Muscle layer of duodenum (tissue), 2 donors: ENCODE measurements at regions not wholly inside any gene's neighbourhood (a gene's known extent, or its start where the extent isn't known, plus 50 kb on each side); places are given as distances from the start of the nearest gene placed in this dataset.

ENCODE experiments used
- H3K27ac ChIP-seq: one replicate; pipeline ENCODE4 v1.7.0; 2013; ENCODE audit warnings: mild to moderate bottlenecking, low read length
- H3K27me3 ChIP-seq: one replicate; pipeline ENCODE4 v1.7.0; 2013; ENCODE audit warnings: low read depth, mild to moderate bottlenecking, control low read depth, low read length
- H3K36me3 ChIP-seq, 2 donors: one replicate each; pipeline ENCODE4 v1.7.0; 2013; ENCODE audit warnings: low read length in 2 of 2, control low read depth in 1 of 2, mild to moderate bottlenecking in 1 of 2; ENCODE audit not compliant: insufficient read depth in 2 of 2, control insufficient read depth in 1 of 2
- H3K4me1 ChIP-seq, 2 donors: one replicate each; pipeline ENCODE4 v1.7.0; 2013; ENCODE audit warnings: low read length in 2 of 2, mild to moderate bottlenecking in 2 of 2, control low read depth in 1 of 2, moderate library complexity in 1 of 2; ENCODE audit not compliant: insufficient read depth in 2 of 2, control insufficient read depth in 1 of 2
- H3K4me3 ChIP-seq, 2 donors: one replicate each; pipeline ENCODE4 v1.7.0; 2013; ENCODE audit warnings: low read length in 2 of 2, low read depth in 1 of 2, mild to moderate bottlenecking in 1 of 2
- H3K9me3 ChIP-seq, 2 donors: one replicate each; pipeline ENCODE4 v1.7.0; 2013; ENCODE audit warnings: low read length in 2 of 2, control low read depth in 1 of 2, mild to moderate bottlenecking in 1 of 2; ENCODE audit not compliant: control insufficient read depth in 1 of 2
- donor health status: healthy.

DNA sequence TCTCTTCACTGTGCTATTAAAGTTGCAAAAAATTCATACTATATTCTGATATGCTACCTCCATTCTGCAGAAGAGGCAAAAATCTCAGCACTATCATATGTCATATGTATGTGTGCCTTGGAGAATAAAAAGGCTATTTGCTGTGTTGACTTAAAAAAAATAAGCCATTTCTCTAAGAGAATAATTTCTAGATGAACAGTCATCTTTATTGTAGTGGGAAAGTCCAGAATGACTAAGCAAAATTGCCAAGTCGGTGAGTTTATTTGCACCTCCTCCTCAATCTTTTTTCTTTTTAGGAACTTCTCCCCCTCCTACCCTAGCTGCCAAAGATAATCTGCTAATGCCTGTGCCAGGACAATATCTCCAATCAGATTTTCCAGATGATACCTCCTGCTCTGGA, 353.8 kb upstream of the FAR2 start:
- Histone ChIP-seq H3K36me3 (no peaks in the 10 kb centered on the region), H3K4me3 (no peak overlapping the region), H3K27me3 (no peaks in the 10 kb centered on the region), H3K4me1 (peaks cover 0 to 8% of the 10 kb centered on the region in 2 donors), H3K27ac (no peak overlapping the region), H3K9me3 (no peaks in the 10 kb centered on the region)

DNA sequence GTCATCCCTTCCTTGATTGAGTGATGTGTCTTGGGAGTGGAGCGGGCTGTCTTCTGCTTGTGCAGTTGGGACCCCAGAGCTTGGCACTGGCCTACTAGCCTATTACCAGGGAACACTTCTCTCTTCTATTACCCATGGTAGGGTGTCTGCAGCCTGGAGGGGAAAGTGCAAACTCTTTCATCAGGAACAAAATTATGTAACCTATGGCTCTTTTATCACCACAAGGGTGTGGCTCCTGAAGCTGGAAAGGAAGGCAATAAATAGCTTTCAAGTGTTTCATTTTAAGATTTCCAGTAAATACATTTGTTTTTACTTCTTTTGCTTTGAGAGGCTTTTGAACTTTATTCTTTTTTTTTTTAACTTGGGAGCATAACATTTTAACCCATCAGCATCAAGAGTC, 349.7 kb upstream of the FAR2 start:
- Histone ChIP-seq H3K4me3 (no peak overlapping the region), H3K36me3 (no peaks in the 10 kb centered on the region)

DNA sequence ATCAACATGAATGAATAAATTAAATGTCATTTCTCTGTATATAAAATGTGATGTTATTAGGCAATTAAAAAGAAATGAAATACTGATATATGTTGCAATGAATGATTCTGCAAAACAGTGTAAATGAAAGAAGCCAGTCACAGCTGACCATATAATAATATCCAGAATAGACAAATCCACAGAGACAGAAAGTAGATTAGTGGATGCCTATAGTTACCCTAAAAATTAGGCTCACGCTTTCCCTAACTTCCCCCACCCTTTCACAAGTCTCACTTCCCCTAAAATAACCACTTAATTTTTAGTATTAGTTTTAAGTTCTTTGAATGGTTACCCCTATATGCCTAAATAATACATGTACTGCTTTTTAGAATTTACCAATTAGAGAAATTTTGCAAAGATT, 348.9 kb upstream of the FAR2 start:
- Histone ChIP-seq H3K27ac (no peak overlapping the region), H3K27me3 (no peaks in the 10 kb centered on the region), H3K4me3 (no peak overlapping the region), H3K4me1 (no peaks in the 10 kb centered on the region), H3K9me3 (no peaks in the 10 kb centered on the region), H3K36me3 (no peaks in the 10 kb centered on the region)

More for the DNA sequence above, 349.7 kb upstream of the FAR2 start:
- Histone ChIP-seq H3K9me3 (no peaks in the 10 kb centered on the region), H3K27ac (no peak overlapping the region), H3K4me1 (no peaks in the 10 kb centered on the region), H3K27me3 (no peaks in the 10 kb centered on the region)

DNA sequence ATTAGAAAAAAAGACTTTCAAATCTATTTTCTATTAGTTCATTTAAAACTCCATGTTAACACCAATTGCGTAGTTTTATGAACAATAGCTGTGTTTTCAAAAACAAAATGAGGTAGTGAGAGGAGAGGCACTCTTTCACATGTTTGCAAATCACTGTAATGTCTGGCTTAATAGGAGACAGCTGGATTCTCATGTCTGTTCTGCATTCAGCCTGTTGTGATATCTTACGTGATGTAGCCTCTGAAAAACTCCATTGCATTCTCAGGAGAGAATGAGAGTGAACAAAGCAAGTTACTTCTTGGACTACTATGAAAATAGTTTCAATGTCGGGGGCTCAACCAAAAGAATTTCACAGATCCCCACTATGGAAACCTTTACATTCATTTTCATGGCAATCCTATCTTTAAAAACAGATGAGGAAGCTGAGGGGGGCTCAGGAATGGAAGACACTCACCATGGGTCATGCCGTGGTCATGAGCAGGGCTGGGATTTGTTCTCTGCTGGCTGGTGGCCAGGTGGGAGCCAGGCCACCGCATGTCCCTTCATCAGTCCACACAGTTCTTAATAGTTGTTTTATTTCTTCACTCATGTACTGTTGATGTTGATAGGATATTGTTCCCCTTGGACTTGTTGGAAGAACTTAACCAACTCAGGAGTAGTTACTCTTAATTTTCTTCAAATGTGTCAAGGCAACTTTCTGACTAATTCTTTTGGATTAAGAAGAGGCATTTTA, 346.2 kb upstream of the FAR2 start:
- no peaks in the 10 kb centered on the region for H3K4me1 ChIP-seq
- H3K9me3 ChIP-seq, result no peaks in the 10 kb centered on the region
- no peaks in the 10 kb centered on the region for H3K27me3 ChIP-seq
- no peak overlapping the region for H3K4me3 ChIP-seq
- H3K36me3 ChIP-seq, result no peaks in the 10 kb centered on the region
- no peak overlapping the region for H3K27ac ChIP-seq

DNA sequence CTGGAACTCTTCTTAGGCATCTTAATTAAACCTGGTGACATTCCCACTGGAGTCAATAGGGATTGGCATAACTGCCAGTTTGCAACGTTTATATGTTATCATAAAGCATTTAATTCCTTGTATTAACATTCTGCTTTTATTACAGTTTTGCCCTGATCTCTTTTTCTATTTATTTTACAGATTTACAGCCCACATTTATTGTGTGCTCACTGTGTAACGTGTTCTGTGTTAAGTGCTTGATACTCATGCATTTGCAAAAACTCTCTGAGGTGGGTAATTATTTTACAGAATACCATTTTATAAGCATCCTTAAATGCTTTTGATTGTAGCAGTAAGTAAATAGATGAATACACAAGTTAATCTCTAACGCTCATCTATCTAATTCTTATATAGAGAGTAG, 341.5 kb upstream of the FAR2 start:
- no peak overlapping the region for H3K4me3 ChIP-seq
- no peaks in the 10 kb centered on the region for H3K9me3 ChIP-seq
- H3K27ac ChIP-seq, result no peak overlapping the region
- H3K4me1 ChIP-seq, result no peaks in the 10 kb centered on the region
- no peaks in the 10 kb centered on the region for H3K27me3 ChIP-seq
- H3K36me3 ChIP-seq, result no peaks in the 10 kb centered on the region

DNA sequence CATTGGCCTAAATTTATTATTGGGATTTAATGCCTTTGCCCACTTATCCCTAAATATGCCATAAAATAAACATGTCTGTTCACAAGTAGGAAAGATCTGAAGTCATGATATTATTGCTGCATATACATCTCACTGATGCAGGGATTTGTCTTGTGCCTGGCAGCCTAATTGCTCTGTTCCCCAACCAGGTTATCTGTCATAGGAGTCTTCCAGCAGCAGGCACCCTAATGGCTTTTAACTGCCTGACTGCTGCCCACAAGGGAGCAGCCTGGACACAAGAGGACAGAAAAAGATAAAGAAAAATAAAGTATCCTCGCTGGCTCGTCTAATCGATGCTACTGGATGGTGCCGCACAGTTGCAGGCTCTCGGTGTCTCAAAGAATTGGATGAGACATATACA, 337.6 kb upstream of the FAR2 start:
- Histone ChIP-seq H3K36me3 (no peaks in the 10 kb centered on the region), H3K4me1 (no peaks in the 10 kb centered on the region), H3K27me3 (no peaks in the 10 kb centered on the region), H3K9me3 (no peaks in the 10 kb centered on the region), H3K4me3 (no peak overlapping the region), H3K27ac (no peak overlapping the region)

DNA sequence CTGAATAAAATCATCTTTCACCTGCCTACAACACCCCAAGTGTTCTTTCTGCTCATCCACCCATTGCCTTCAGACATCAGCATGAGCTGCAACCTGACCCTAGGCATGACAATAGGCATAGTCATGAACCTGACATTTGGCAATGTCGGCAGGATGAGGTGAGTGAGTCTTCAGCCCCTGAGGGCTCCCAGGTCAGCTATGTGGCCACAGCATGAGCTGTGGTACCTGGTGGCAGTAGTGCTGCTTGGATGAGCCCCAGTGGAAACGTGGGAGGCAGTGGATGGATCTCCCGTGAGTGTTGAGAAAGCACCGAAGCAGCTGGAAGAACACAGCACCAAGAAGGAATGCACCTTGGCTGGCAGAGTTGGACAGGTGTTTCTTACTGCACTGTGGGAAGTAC, 334.8 kb upstream of the FAR2 start:
- H3K4me1 ChIP-seq, result no peaks in the 10 kb centered on the region
- H3K36me3 ChIP-seq, result no peaks in the 10 kb centered on the region
- H3K27me3 ChIP-seq, result no peaks in the 10 kb centered on the region
- no peaks in the 10 kb centered on the region for H3K9me3 ChIP-seq
- H3K27ac ChIP-seq, result no peak overlapping the region
- no peak overlapping the region for H3K4me3 ChIP-seq

DNA sequence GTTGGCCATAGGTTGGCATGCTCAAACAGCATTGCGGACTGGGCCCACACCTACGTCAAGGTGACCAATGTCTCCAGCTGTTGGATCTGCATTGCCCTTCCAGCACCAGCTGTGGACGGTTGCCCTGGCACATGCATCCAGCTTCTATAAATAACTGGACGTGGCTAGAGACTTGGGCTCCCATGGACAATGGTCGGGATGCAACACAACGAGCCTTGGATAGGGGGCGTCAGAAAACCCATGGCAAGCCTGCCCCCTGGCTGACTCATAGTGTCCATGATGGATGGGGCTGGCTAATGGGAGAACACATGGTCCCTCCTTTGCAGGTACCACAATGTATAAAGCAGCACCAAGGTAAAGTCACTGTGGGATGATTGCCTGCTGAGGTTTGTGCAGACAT, 331.6 kb upstream of the FAR2 start:
- Histone ChIP-seq H3K27ac (no peak overlapping the region), H3K9me3 (no peaks in the 10 kb centered on the region), H3K27me3 (no peaks in the 10 kb centered on the region), H3K36me3 (no peaks in the 10 kb centered on the region), H3K4me1 (no peaks in the 10 kb centered on the region), H3K4me3 (no peak overlapping the region)

DNA sequence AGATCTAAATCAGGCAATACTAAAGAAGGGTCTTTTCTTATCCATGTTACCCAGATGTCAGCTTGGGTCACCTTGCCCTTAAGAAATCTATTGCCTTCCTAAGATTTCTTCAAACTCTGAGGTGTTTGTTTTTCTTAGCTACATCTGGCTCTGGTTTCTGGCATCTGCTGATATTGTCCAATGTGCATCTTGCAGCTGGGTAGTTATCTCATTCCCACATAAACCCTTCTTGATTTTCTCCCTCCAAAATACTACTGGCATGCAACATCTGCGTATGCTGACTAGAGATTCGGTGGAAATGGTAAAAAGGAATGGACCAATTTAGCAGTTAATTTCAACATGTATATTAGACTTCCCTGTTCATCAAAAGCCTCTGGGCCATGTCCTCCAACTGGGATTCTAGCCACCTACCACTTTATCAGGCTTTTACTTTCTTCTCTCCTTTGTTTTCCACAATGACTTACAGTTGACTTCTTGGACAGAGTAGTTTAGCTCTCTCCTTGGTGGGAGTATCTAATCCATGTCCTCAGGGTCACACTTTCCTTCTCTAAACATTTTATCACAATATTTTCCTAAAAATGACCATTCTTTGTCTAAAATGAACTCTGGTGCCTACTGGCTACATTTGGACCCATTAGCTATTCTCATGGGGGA, 324.8 kb upstream of the FAR2 start:
- Histone ChIP-seq H3K27ac (no peak overlapping the region), H3K27me3 (no peaks in the 10 kb centered on the region), H3K36me3 (no peaks in the 10 kb centered on the region), H3K4me3 (no peak overlapping the region), H3K4me1 (no peaks in the 10 kb centered on the region), H3K9me3 (no peaks in the 10 kb centered on the region)

DNA sequence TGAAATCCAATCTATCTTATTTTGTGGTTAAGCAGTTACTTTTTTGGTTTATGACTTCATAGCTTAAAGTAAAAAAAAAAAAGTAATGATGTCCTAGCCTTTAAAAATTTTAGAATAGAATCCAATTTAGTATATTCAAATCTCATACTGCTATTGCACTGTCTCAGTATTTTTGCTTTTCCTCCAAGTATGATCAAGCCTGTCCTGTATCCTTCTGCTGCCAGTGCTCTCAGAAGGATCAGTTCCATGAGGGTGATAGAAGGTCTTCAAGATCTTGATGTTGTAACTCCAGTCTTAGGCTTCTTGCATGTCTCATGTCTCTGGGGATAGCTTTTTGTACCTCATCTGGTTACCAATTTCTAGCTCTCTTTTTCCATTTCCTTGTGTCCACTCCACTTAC, 324.2 kb upstream of the FAR2 start:
- H3K9me3 ChIP-seq, result no peaks in the 10 kb centered on the region
- no peaks in the 10 kb centered on the region for H3K36me3 ChIP-seq
- no peak overlapping the region for H3K27ac ChIP-seq
- no peak overlapping the region for H3K4me3 ChIP-seq
- H3K4me1 ChIP-seq, result no peaks in the 10 kb centered on the region
- no peaks in the 10 kb centered on the region for H3K27me3 ChIP-seq

DNA sequence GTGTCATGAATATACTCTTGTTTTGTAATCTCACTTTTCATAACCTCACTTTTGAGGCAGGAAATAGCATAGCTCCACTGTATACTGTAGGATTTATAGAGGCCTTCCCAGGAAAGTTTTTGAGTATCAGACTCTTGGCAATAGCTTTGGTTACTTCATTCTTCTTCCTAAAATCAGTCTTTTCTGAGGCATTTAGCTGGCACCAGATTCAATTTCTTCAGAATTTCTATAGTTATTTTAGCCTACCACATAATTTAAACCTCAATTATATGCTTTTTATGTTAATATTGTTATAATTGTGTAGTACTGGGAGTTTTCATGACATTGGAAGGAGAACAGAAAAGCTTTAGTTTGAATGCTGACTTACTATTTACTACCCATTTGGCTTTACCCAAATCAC, 322.3 kb upstream of the FAR2 start:
- H3K36me3 ChIP-seq, result no peaks in the 10 kb centered on the region
- no peaks in the 10 kb centered on the region for H3K4me1 ChIP-seq
- H3K4me3 ChIP-seq, result no peak overlapping the region
- H3K9me3 ChIP-seq, result no peaks in the 10 kb centered on the region
- no peak overlapping the region for H3K27ac ChIP-seq
- H3K27me3 ChIP-seq, result no peaks in the 10 kb centered on the region

DNA sequence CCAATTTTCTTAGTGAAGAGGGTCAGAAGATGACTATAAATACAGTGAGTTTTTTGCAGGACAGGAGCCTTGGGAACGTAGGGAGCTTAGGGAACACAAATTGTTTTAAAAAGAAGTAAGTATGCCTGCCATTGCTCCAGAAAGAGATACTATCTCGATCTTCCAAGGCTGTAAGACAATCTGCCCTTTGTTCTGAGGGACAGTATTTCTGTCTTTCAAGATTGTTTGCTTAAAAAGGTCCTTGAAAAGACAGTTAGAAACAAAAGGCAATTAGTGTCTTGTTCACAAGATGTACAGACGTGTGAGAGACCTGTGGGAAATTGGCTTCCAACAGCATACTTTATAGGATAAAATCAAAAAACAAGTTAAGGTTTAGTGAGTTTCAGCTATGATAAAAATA, 321.2 kb upstream of the FAR2 start:
- H3K4me3 ChIP-seq, result no peak overlapping the region
- no peaks in the 10 kb centered on the region for H3K9me3 ChIP-seq
- no peaks in the 10 kb centered on the region for H3K36me3 ChIP-seq
- H3K27me3 ChIP-seq, result no peaks in the 10 kb centered on the region
- H3K27ac ChIP-seq, result no peak overlapping the region
- no peaks in the 10 kb centered on the region for H3K4me1 ChIP-seq
